ENCODE measurements at regions not wholly inside any gene's neighbourhood (a gene's known extent, or its start where the extent isn't known, plus 50 kb on each side); places are given as distances from the start of the nearest gene placed in this dataset.

DNA sequence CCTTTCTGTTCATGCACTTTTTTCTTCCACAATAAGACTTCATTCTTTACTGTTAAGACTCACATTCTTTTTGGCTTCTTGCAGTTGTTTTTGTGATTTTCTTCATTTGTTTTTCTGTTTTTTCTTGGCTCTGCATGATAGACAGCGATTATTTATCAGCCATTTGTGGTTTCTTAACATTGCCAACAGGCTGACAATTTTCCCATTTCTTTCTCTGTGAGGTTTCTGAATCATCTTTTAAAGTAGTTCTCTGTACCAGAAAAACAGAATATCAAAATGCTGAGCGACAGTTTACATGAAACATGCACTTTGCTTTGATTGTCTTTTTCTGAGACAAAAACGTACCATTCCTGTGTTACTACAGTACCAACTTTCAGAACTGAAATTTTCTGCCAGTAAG, 334.2 kb upstream of the MAGI2 start:
- no peak for DNase-seq (ENCODE audit: low read depth)
- in situ Hi-C loops (cut with HindIII; ENCODE audit: low sequenced_read_pairs): no loop called here
- H3K4me3 ChIP-seq (ENCODE audit: low read depth, low read length): no peak overlapping the region
- TF ChIP-seq, protein P1, sequence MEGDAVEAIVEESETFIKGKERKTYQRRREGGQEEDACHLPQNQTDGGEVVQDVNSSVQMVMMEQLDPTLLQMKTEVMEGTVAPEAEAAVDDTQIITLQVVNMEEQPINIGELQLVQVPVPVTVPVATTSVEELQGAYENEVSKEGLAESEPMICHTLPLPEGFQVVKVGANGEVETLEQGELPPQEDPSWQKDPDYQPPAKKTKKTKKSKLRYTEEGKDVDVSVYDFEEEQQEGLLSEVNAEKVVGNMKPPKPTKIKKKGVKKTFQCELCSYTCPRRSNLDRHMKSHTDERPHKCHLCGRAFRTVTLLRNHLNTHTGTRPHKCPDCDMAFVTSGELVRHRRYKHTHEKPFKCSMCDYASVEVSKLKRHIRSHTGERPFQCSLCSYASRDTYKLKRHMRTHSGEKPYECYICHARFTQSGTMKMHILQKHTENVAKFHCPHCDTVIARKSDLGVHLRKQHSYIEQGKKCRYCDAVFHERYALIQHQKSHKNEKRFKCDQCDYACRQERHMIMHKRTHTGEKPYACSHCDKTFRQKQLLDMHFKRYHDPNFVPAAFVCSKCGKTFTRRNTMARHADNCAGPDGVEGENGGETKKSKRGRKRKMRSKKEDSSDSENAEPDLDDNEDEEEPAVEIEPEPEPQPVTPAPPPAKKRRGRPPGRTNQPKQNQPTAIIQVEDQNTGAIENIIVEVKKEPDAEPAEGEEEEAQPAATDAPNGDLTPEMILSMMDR (IDR thresholded peaks at IDR 0.05; ENCODE audit: low read depth, low read length, missing control alignments): no peak

DNA sequence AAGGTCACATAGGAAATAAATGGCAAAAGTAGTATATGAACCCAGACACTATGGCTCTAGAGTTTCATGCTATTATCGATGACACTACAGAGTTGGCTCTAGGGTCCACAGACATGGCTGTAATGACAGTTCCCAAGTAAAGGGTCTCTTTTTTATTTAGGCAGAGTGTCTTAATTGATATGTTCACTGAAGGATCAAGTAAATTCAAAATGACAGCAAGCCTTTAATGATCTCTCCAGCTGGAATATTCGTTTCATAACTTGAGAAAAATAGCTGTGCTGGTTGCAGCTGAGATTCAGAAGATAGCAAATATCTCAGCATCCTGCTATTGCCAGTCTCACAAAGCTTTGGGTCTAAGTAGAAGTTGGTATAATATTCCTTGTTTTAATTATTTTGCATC, 333.6 kb upstream of the MAGI2 start:
- no peak for DNase-seq (ENCODE audit: low read depth)
- no peak overlapping the region for H3K4me3 ChIP-seq (ENCODE audit: low read depth, low read length)
- in situ Hi-C loops (cut with HindIII; ENCODE audit: low sequenced_read_pairs): no loop called here
- TF ChIP-seq, protein P1 (IDR thresholded peaks at IDR 0.05; ENCODE audit: low read depth, low read length, missing control alignments): no peak

DNA sequence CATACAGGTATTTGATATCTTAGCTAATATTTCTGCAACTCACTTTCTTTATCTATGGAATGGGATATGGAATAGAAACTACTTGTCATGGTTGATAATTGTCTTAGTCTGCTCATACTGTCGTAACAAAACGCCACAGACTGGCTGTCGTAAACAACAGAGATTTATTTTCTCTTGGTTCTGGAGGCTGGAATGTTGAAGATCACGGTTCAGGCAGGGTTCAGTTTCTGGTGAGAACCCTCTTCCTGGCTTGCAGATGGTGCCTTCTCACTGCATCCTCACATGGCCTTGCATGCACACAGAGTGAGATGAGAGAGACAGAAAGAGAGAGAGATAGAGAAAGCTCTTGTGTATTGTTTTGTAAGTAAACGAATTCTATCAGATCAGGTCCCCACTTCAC, 332.7 kb upstream of the MAGI2 start:
- in situ Hi-C loops (cut with HindIII; ENCODE audit: low sequenced_read_pairs): no loop called here
- no peak overlapping the region for H3K4me3 ChIP-seq (ENCODE audit: low read depth, low read length)
- no peak for DNase-seq (ENCODE audit: low read depth)
- TF ChIP-seq, protein P1 (IDR thresholded peaks at IDR 0.05; ENCODE audit: low read depth, low read length, missing control alignments): no peak

DNA sequence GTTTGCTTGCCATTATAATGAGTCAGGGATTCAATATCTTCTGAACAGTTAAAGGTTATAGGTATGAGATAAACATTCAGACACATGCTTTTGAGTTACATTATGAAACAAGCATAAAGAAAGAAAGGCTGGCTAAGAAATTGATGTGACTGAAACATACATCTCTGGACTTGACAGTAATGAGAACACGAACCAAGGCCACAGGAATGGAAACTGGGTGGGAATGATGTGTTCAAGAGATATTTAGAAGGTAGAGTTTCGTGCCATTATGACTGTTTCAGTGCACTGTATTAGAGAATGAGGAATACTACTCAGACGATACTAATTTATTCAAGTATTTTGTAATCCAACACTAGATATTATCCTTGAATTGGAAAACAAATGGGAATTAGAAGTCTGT, 332.1 kb upstream of the MAGI2 start:
- TF ChIP-seq, protein P1 (IDR thresholded peaks at IDR 0.05; ENCODE audit: low read depth, low read length, missing control alignments): no peak
- DNase-seq (ENCODE audit: low read depth): no peak
- in situ Hi-C loops (cut with HindIII; ENCODE audit: low sequenced_read_pairs): no loop called here
- no peak overlapping the region for H3K4me3 ChIP-seq (ENCODE audit: low read depth, low read length)

DNA sequence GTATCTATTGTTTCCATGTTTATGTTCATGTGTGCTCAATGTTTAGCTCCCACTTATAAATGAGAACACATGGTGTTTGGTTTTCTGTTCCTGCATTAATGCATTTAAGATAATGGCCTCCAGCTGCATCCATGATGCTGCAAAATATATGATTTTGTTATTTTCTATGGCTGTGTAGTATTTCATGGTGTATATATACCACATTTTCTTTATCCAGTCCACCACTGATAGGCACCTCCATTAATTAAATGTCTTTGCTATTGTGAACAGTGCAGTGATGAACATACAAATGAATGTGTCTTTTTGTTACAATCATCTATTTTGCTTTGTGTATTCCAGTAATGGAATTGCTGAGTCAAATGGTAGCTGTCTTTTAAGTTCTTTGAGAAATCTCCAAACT, 329.4 kb upstream of the MAGI2 start:
- TF ChIP-seq, protein P1 (IDR thresholded peaks at IDR 0.05; ENCODE audit: low read depth, low read length, missing control alignments): no peak
- DNase-seq (ENCODE audit: low read depth): no peak
- no peak overlapping the region for H3K4me3 ChIP-seq (ENCODE audit: low read depth, low read length)
- in situ Hi-C loops (cut with HindIII; ENCODE audit: low sequenced_read_pairs): no loop called here

DNA sequence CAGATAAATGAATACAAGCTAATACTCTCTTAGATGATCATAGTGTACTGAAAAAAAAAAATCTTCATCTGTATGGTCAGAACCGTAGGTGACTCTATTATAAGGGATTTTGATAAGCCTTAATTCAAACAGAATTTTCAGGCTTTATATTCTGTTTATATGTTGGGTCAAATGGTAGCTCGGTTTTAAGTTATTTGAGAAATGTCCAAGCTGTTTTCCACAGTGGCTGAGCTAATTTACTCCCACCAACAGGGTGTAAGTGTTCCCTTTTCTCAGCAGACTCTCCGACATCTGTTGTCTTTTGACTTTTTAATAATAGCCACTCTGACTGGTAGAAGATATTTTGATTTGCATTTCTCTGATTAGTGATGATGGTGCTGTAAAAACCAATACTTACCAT, 328.8 kb upstream of the MAGI2 start:
- in situ Hi-C loops (cut with HindIII; ENCODE audit: low sequenced_read_pairs): no loop called here

More for the DNA sequence above, 328.8 kb upstream of the MAGI2 start:
- H3K4me3 ChIP-seq (ENCODE audit: low read depth, low read length): no peak overlapping the region
- TF ChIP-seq, protein P1 (IDR thresholded peaks at IDR 0.05; ENCODE audit: low read depth, low read length, missing control alignments): no peak
- DNase-seq (ENCODE audit: low read depth): no peak

Data from astrocyte of the cerebellum (primary cell).